Loucy (cell line): ENCODE measurements at regions not wholly inside any gene's neighbourhood (a gene's known extent, or its start where the extent isn't known, plus 50 kb on each side); places are given as distances from the start of the nearest gene placed in this dataset.

Experiments
- EZH2phosphoT487 ChIP-seq: fragments of 200-600 bp; IDR thresholded peaks from 2 replicates; pipeline ENCODE4 v1.6.1; 2018; ENCODE audit warnings: antibody characterized with exemption, mild to moderate bottlenecking, moderate library complexity, borderline replicate concordance
- TF ChIP-seq, protein P1 (sequence below): fragments of 200-600 bp; sonication (generic); conservative IDR thresholded peaks from 2 replicates; pipeline ENCODE4 v1.5.1; 2014; ENCODE audit warnings: mild to moderate bottlenecking, antibody characterized with exemption, low read length

DNA sequence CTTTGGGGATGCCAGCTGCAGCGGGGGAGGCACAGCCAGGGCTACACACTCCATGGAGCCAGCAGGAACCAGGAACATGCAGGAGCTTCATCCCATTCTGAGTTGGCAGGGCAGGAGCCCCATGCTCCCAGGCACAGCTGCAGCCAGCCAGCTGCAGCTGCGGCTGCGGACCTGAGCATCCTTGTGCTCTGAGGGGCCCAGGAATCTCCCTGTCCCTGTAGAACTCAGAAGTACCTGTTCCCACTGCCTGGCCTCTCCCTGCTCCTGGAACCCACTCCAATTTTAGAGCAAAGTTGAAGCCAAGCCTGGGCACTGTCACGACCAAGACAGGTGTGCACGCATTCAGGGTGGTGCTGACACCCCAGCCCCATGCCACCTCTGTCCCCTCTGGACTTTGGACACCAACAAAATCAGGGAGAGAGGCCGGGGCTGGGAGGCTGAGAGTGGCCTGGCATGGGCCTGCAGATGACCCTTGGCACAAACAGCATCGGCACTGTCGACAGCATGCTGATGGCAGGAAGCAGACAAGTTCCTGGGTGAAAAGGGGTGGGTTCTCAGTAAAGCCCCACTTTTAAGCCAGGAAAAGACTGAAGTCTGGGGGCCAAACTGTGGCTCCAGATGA lies 257.3 kb upstream of the LRFN5 start:
- TF ChIP-seq, protein P1, sequence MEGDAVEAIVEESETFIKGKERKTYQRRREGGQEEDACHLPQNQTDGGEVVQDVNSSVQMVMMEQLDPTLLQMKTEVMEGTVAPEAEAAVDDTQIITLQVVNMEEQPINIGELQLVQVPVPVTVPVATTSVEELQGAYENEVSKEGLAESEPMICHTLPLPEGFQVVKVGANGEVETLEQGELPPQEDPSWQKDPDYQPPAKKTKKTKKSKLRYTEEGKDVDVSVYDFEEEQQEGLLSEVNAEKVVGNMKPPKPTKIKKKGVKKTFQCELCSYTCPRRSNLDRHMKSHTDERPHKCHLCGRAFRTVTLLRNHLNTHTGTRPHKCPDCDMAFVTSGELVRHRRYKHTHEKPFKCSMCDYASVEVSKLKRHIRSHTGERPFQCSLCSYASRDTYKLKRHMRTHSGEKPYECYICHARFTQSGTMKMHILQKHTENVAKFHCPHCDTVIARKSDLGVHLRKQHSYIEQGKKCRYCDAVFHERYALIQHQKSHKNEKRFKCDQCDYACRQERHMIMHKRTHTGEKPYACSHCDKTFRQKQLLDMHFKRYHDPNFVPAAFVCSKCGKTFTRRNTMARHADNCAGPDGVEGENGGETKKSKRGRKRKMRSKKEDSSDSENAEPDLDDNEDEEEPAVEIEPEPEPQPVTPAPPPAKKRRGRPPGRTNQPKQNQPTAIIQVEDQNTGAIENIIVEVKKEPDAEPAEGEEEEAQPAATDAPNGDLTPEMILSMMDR = no peak
- no peak for TF ChIP-seq EZH2phosphoT487
